GM12878 (cell line): ENCODE measurements at regions not wholly inside any gene's neighbourhood (a gene's known extent, or its start where the extent isn't known, plus 50 kb on each side); places are given as distances from the start of the nearest gene placed in this dataset.

Experiments used
- ATAC-seq: fragments of 200-7000 bp; cut with Tn5 transposase; 3 replicates; pipeline ENCODE4 v1.9.1; 2020; ENCODE audit warnings: mild to moderate bottlenecking, moderate library complexity
- BruUV-seq: library from RNA; stranded (reverse); fragments of 400-500 nt; replicated peaks from 2 replicates; lab custom pipeline; 2021; lab: Mats Ljungman, UMichigan
- CTCF ChIA-PET: fragments of 300-600 bp; sonication (Branson Sonifier 250); formaldehyde crosslinking; extraction: SDS; loops from one replicate; lab custom pipeline; 2021; ENCODE audit warnings: inconsistent platforms; lab: Yijun Ruan, JAX
- POLR2A ChIA-PET: fragments of 350-600 bp; formaldehyde crosslinking; extraction: SDS; loops from one replicate; lab custom pipeline; 2021; ENCODE audit warnings: inconsistent platforms; lab: Charles Lee
- RAD21 ChIA-PET: fragments of 300-600 bp; sonication (Branson Sonifier 250); formaldehyde crosslinking; loops from one replicate; lab custom pipeline; 2023; ENCODE audit warnings: antibody characterized with exemption; ENCODE audit not compliant: unreplicated experiment; lab: Charles Lee
- SMC1A ChIA-PET: fragments of 300-600 bp; sonication (Branson Sonifier 250); formaldehyde crosslinking; loops from one replicate; lab custom pipeline; 2023; ENCODE audit not compliant: unreplicated experiment, uncharacterized antibody; lab: Charles Lee
- DNase-seq: peaks from one replicate; pipeline ENCODE4 v3.0.0-alpha.2; 2011; ENCODE audit warnings: low read depth, low spot score
- FAIRE-seq: peaks from 3 replicates; lab custom pipeline; 2011; peaks lifted over from hg19 to GRCh38; lab: Jason Lieb, UNC
- H2AFZ ChIP-seq: 2 replicates; pipeline ENCODE4 v1.6.0; 2011; ENCODE audit warnings: low read depth, low read length, control low read depth; ENCODE audit not compliant: control insufficient read depth
- H3K27ac ChIP-seq: 2 replicates; pipeline ENCODE4 v1.5.1; 2011; ENCODE audit warnings: control low read depth; ENCODE audit not compliant: control insufficient read depth, insufficient read depth
- H3K27me3 ChIP-seq, 2 experiments: replicated peaks in 1 of 2; 2 replicates each; pipeline versions ENCODE4 v1.6.0 to v1.6.1; 2011; ENCODE audit warnings: low read length in 1 of 2; ENCODE audit not compliant: control insufficient read depth in 2 of 2, insufficient read depth in 2 of 2
- H3K36me3 ChIP-seq, 2 experiments: 2 replicates each; pipeline ENCODE4 v1.5.1; 2011; ENCODE audit warnings: low read length in 1 of 2; ENCODE audit not compliant: control insufficient read depth in 2 of 2, insufficient read depth in 2 of 2
- H3K4me1 ChIP-seq: 2 replicates; pipeline ENCODE4 v1.6.1; 2011; ENCODE audit warnings: mild to moderate bottlenecking, low read length, moderate library complexity, mixed read lengths; ENCODE audit not compliant: control insufficient read depth, insufficient read depth
- H3K4me2 ChIP-seq: 2 replicates; pipeline ENCODE4 v1.6.0; 2011; ENCODE audit warnings: control low read depth; ENCODE audit not compliant: control insufficient read depth, insufficient read depth
- H3K4me3 ChIP-seq: fragments of 200-600 bp; sonication (generic); 2 replicates; pipeline ENCODE4 v1.5.1; 2016
- H3K79me2 ChIP-seq: 2 replicates; pipeline ENCODE4 v1.6.0; 2011; ENCODE audit warnings: low read length; ENCODE audit not compliant: control insufficient read depth, insufficient read depth
- H3K9ac ChIP-seq: 2 replicates; pipeline ENCODE4 v1.8.0; 2011; ENCODE audit warnings: low read length, control low read depth, mixed read lengths; ENCODE audit not compliant: control insufficient read depth, insufficient read depth
- H3K9me3 ChIP-seq: replicated peaks from 3 replicates; pipeline ENCODE4 v1.5.1; 2011; ENCODE audit warnings: mild to moderate bottlenecking, low read length; ENCODE audit not compliant: control insufficient read depth, insufficient read depth
- H4K20me1 ChIP-seq: 2 replicates; pipeline ENCODE4 v1.6.0; 2011; ENCODE audit not compliant: control insufficient read depth, insufficient read depth
- ATF7 ChIP-seq: fragments of 450-650 bp; IDR thresholded peaks from 2 replicates; pipeline ENCODE4 v1.6.1; 2016; ENCODE audit warnings: low read depth, mild to moderate bottlenecking
- FOXK2 ChIP-seq: fragments of 450-650 bp; IDR thresholded peaks from 2 replicates; pipeline ENCODE4 v1.6.1; 2017; ENCODE audit warnings: mild to moderate bottlenecking, moderate library complexity
- KLF5 ChIP-seq: fragments of 450-650 bp; IDR thresholded peaks from 2 replicates; pipeline ENCODE4 v1.6.1; 2014; ENCODE audit warnings: mild to moderate bottlenecking; ENCODE audit not compliant: partially characterized antibody
- MTA3 ChIP-seq: IDR thresholded peaks from 2 replicates; pipeline ENCODE4 v1.6.1; 2012; ENCODE audit warnings: low read length, inconsistent platforms, borderline replicate concordance
- NBN ChIP-seq: fragments of 450-650 bp; IDR thresholded peaks from 2 replicates; pipeline ENCODE4 v1.6.1; 2016
- NFXL1 ChIP-seq: fragments of 450-650 bp; IDR thresholded peaks from 2 replicates; pipeline ENCODE4 v1.6.1; 2017; ENCODE audit warnings: antibody characterized with exemption, mild to moderate bottlenecking, borderline replicate concordance
- NRF1 ChIP-seq: conservative IDR thresholded peaks from 2 replicates; pipeline ENCODE4 v1.6.1; 2011; ENCODE audit warnings: mild to moderate bottlenecking, low read depth, low read length, improper control_type of control experiment
- PAX8 ChIP-seq: fragments of 450-650 bp; IDR thresholded peaks from 2 replicates; pipeline ENCODE4 v1.6.1; 2017; ENCODE audit warnings: mild to moderate bottlenecking, moderate library complexity
- POLR2AphosphoS5 ChIP-seq: IDR thresholded peaks from 2 replicates; pipeline ENCODE4 v1.6.1; 2011; ENCODE audit warnings: mild to moderate bottlenecking, low read length, inconsistent platforms
- SIN3A ChIP-seq: IDR thresholded peaks from 2 replicates; pipeline ENCODE4 v1.6.1; 2012; ENCODE audit warnings: low read depth, low read length, improper control_type of control experiment
- SMAD5 ChIP-seq: IDR thresholded peaks from 2 replicates; pipeline ENCODE4 v1.6.1; 2016; ENCODE audit warnings: antibody characterized with exemption, low read depth
- SMARCA5 ChIP-seq: fragments of 450-650 bp; IDR thresholded peaks from 2 replicates; pipeline ENCODE4 v1.6.1; 2017; ENCODE audit warnings: mild to moderate bottlenecking
- TARDBP ChIP-seq: IDR thresholded peaks from 2 replicates; pipeline ENCODE4 v1.6.1; 2016; ENCODE audit warnings: borderline replicate concordance
- TBL1XR1 ChIP-seq: IDR thresholded peaks from 2 replicates; pipeline ENCODE4 v1.6.1; 2012; ENCODE audit warnings: low read depth, low read length, improper control_type of control experiment
- TCF3 ChIP-seq: IDR thresholded peaks from 2 replicates; pipeline ENCODE4 v1.6.1; 2012; ENCODE audit warnings: low read depth, mild to moderate bottlenecking, low read length, borderline replicate concordance; ENCODE audit not compliant: insufficient read depth
- YY1 ChIP-seq: IDR thresholded peaks from 2 replicates; pipeline ENCODE4 v1.6.1; 2011; ENCODE audit warnings: low read depth, mild to moderate bottlenecking, low read length
- WGBS: methylation state at CpG from one replicate; pipeline ENCODE4 v1.1.6; 2016; ENCODE audit warnings: low lambda C conversion rate; ENCODE audit not compliant: insufficient replicate concordance, insufficient coverage; ENCODE audit errors: missing lambda C conversion rate; 5-methylcytosine and 5-hydroxymethylcytosine counted together
- in situ Hi-C: fragments of 300-500 bp; cut with MboI; formaldehyde crosslinking; loops from 9 replicates; pipeline ENCODE4 v1.14.3; 2018; ENCODE audit warnings: mixed read lengths
- intact Hi-C: fragments of 100-400 bp; cut with micrococcal nuclease; formaldehyde crosslinking; loops from one replicate; pipeline ENCODE4 v1.14.2; 2022; ENCODE audit not compliant: unreplicated experiment
- TF ChIP-seq, protein P1 (sequence below): fragments of 450-650 bp; IDR thresholded peaks from 2 replicates; pipeline ENCODE4 v1.6.1; 2016; ENCODE audit warnings: mild to moderate bottlenecking
- TF ChIP-seq, protein P2 (sequence below): fragments of 450-650 bp; IDR thresholded peaks from 2 replicates; pipeline ENCODE4 v1.6.1; 2018; ENCODE audit warnings: borderline replicate concordance, mild to moderate bottlenecking; ENCODE audit not compliant: partially characterized antibody
- TF ChIP-seq, protein P3 (sequence below): fragments of 450-650 bp; IDR thresholded peaks from 2 replicates; pipeline ENCODE4 v1.6.1; 2017; ENCODE audit warnings: mild to moderate bottlenecking

DNA sequence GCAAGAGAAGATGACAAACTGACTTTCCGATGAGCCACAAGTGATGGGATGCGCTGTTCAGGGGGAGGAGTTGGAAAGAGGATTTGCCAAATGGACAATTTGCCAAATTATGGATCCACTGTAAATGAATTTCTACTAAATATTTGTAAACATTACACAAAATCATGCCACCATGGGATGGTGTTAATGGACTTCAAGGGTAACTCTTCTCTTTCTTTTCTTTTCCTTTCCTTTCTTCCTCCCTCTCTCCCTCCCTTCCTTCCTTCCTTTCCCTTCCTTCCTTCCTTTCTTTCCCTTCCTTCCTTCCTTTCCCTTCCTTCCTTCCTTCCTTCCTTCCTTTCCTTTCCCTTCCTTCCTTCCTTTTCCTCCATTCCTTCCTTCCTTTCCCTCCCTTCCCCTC lies 76.0 kb upstream of the PEG3 start (continued):
- no peak for TF ChIP-seq TCF3
- TF ChIP-seq, protein P1, sequence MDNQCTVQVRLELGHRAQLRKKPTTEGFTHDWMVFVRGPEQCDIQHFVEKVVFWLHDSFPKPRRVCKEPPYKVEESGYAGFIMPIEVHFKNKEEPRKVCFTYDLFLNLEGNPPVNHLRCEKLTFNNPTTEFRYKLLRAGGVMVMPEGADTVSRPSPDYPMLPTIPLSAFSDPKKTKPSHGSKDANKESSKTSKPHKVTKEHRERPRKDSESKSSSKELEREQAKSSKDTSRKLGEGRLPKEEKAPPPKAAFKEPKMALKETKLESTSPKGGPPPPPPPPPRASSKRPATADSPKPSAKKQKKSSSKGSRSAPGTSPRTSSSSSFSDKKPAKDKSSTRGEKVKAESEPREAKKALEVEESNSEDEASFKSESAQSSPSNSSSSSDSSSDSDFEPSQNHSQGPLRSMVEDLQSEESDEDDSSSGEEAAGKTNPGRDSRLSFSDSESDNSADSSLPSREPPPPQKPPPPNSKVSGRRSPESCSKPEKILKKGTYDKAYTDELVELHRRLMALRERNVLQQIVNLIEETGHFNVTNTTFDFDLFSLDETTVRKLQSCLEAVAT = no peak
- TF ChIP-seq FOXK2 = no peak
- no peak for TF ChIP-seq SMARCA5
- no peak for TF ChIP-seq ATF7
- TF ChIP-seq NBN = no peak
- TF ChIP-seq, protein P2, sequence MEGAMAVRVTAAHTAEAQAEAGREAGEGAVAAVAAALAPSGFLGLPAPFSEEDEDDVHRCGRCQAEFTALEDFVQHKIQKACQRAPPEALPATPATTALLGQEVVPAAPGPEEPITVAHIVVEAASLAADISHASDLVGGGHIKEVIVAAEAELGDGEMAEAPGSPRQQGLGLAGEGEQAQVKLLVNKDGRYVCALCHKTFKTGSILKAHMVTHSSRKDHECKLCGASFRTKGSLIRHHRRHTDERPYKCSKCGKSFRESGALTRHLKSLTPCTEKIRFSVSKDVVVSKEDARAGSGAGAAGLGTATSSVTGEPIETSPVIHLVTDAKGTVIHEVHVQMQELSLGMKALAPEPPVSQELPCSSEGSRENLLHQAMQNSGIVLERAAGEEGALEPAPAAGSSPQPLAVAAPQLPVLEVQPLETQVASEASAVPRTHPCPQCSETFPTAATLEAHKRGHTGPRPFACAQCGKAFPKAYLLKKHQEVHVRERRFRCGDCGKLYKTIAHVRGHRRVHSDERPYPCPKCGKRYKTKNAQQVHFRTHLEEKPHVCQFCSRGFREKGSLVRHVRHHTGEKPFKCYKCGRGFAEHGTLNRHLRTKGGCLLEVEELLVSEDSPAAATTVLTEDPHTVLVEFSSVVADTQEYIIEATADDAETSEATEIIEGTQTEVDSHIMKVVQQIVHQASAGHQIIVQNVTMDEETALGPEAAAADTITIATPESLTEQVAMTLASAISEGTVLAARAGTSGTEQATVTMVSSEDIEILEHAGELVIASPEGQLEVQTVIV = no peak
- no peak for TF ChIP-seq SMAD5
- no peak for TF ChIP-seq YY1

DNA sequence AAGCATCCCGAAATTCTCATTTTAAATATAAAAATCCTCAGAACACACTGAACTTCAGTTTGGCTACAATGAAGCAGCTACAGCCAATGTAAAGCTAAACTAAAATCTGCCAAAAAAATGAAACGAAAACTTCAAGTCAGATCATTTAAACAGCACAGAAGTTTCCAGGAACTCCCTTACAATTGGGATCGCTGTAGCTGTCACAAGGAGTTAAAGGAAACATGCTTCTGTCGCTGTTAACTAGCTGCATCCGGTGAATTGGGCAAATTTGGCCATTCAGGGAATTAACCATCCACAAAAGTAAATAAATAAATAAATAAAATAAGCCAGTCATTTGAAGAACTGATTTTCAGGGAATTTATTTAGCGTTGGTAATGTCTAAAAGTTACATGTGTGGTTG lies 77.0 kb upstream of the PEG3 start:
- WGBS = 10% methylated on average over 6 of the region's 6 CpGs
- no peak for TF ChIP-seq KLF5
- TF ChIP-seq MTA3 = no peak
- no peak for TF ChIP-seq PAX8
- no peak for TF ChIP-seq POLR2AphosphoS5
- no peak for TF ChIP-seq SIN3A
- no peak for TF ChIP-seq TARDBP
- no peak for TF ChIP-seq NRF1
- TF ChIP-seq TBL1XR1 = no peak
- TF ChIP-seq, protein P3, sequence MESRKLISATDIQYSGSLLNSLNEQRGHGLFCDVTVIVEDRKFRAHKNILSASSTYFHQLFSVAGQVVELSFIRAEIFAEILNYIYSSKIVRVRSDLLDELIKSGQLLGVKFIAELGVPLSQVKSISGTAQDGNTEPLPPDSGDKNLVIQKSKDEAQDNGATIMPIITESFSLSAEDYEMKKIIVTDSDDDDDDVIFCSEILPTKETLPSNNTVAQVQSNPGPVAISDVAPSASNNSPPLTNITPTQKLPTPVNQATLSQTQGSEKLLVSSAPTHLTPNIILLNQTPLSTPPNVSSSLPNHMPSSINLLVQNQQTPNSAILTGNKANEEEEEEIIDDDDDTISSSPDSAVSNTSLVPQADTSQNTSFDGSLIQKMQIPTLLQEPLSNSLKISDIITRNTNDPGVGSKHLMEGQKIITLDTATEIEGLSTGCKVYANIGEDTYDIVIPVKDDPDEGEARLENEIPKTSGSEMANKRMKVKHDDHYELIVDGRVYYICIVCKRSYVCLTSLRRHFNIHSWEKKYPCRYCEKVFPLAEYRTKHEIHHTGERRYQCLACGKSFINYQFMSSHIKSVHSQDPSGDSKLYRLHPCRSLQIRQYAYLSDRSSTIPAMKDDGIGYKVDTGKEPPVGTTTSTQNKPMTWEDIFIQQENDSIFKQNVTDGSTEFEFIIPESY = no peak
- TF ChIP-seq SMARCA5 = no peak
- no peak for TF ChIP-seq TCF3
- no peak for TF ChIP-seq NFXL1
- H3K36me3 ChIP-seq = no peaks in the 10 kb centered on the region
- no peaks in the 10 kb centered on the region for H4K20me1 ChIP-seq
- no peak overlapping the region for H2AFZ ChIP-seq
- FAIRE-seq = no peak
- CTCF ChIA-PET = interaction anchor here (1.1 kb wide), 1 partner anchor 58 kb away, joined by 3 read pairs; no protein-coding TSS in a partner anchor
- intact Hi-C loops = no loop called here
- H3K4me3 ChIP-seq = no peak overlapping the region
- H3K9me3 ChIP-seq = no peaks in the 10 kb centered on the region; the same call in 2 of the 3 replicates
- no peaks in the 10 kb centered on the region for H3K27me3 ChIP-seq
- no peak for DNase-seq
- no peak overlapping the region for H3K9ac ChIP-seq
- in situ Hi-C loops = no loop called here
- H3K4me1 ChIP-seq = no peaks in the 10 kb centered on the region
- no TSS peak for BruUV-seq
- POLR2A ChIA-PET = no interaction called here
- H3K27ac ChIP-seq = no peak overlapping the region
- H3K4me2 ChIP-seq = no peak overlapping the region
- RAD21 ChIA-PET = no interaction called here
- no peaks in the 10 kb centered on the region for H3K79me2 ChIP-seq
- ATAC-seq = no peak
- SMC1A ChIA-PET = no interaction called here
